GM23338 (cell line): ENCODE measurements at regions not wholly inside any gene's neighbourhood (a gene's known extent, or its start where the extent isn't known, plus 50 kb on each side); places are given as distances from the start of the nearest gene placed in this dataset.

ENCODE experiments used
- ATAC-seq: fragments of 200-7000 bp; cut with Tn5 transposase; 3 replicates; pipeline ENCODE4 v1.9.1; 2020
- DNase-seq: peaks from one replicate; pipeline ENCODE4 v3.0.0-alpha.2; 2015; ENCODE audit warnings: low spot score
- H2AFZ ChIP-seq: fragments of 200-600 bp; sonication (generic); 2 replicates; pipeline ENCODE4 v1.8.0; 2016; ENCODE audit warnings: antibody characterized with exemption, mild to moderate bottlenecking, moderate library complexity
- H3F3A ChIP-seq: fragments of 200-600 bp; sonication (generic); replicated peaks from 2 replicates; pipeline ENCODE4 v1.8.0; 2017; ENCODE audit warnings: antibody characterized with exemption, mixed run types, low read depth
- H3K27ac ChIP-seq: fragments of 200-600 bp; sonication (generic); 2 replicates; pipeline ENCODE4 v1.6.1; 2016; ENCODE audit warnings: low read depth
- H3K27me3 ChIP-seq: fragments of 200-600 bp; sonication (generic); 2 replicates; pipeline ENCODE4 v1.8.0; 2016; ENCODE audit warnings: mild to moderate bottlenecking, mixed run types, moderate library complexity; ENCODE audit not compliant: insufficient read depth
- H3K36me3 ChIP-seq: fragments of 200-600 bp; sonication (generic); 2 replicates; pipeline ENCODE4 v1.8.0; 2016; ENCODE audit warnings: mild to moderate bottlenecking; ENCODE audit not compliant: insufficient read depth
- H3K4me1 ChIP-seq: fragments of 200-600 bp; sonication (generic); 2 replicates; pipeline ENCODE4 v1.8.0; 2016; ENCODE audit warnings: mild to moderate bottlenecking, moderate library complexity; ENCODE audit not compliant: insufficient read depth
- H3K4me2 ChIP-seq: fragments of 200-600 bp; sonication (generic); 2 replicates; pipeline ENCODE4 v1.7.1; 2017; ENCODE audit warnings: mixed run types
- H3K4me3 ChIP-seq: fragments of 200-600 bp; sonication (generic); 2 replicates; pipeline ENCODE4 v1.6.1; 2016; ENCODE audit warnings: mixed run types
- H3K79me2 ChIP-seq: fragments of 200-600 bp; sonication (generic); replicated peaks from 2 replicates; pipeline ENCODE4 v1.8.0; 2017; ENCODE audit warnings: mild to moderate bottlenecking; ENCODE audit not compliant: insufficient read depth
- H3K9me2 ChIP-seq: fragments of 200-600 bp; sonication (generic); 2 replicates; pipeline ENCODE4 v1.8.0; 2017; ENCODE audit not compliant: insufficient read depth
- H4K20me1 ChIP-seq: fragments of 200-600 bp; sonication (generic); replicated peaks from 2 replicates; pipeline ENCODE4 v1.8.0; 2017; ENCODE audit warnings: mild to moderate bottlenecking; ENCODE audit not compliant: insufficient read depth
- H3K27ac Mint-ChIP-seq: 2 replicates; pipeline ENCODE4 v1.8.0; 2020; ENCODE audit warnings: inconsistent platforms, mild to moderate bottlenecking, moderate library complexity, mixed read lengths
- H3K27me3 Mint-ChIP-seq: 3 replicates; pipeline ENCODE4 v1.8.0; 2022; ENCODE audit warnings: low read depth, mild to moderate bottlenecking, moderate library complexity, mixed read lengths, inconsistent platforms; ENCODE audit not compliant: insufficient read depth, poor library complexity
- H3K36me3 Mint-ChIP-seq: 3 replicates; pipeline ENCODE4 v1.8.0; 2021; ENCODE audit warnings: low read depth, mild to moderate bottlenecking, inconsistent platforms, moderate library complexity, mixed read lengths
- H3K4me1 Mint-ChIP-seq: 3 replicates; pipeline ENCODE4 v1.8.0; 2020; ENCODE audit warnings: mild to moderate bottlenecking, inconsistent platforms, mixed read lengths
- H3K4me3 Mint-ChIP-seq: 3 replicates; pipeline ENCODE4 v1.8.0; 2021; ENCODE audit warnings: moderate library complexity, mild to moderate bottlenecking, inconsistent platforms, mixed read lengths
- H3K9me3 Mint-ChIP-seq: 3 replicates; pipeline ENCODE4 v1.8.0; 2020; ENCODE audit warnings: moderate library complexity, mild to moderate bottlenecking, inconsistent platforms, mixed read lengths
- CREB1 ChIP-seq: fragments of 250-450 bp; sonication (Bioruptor Pico); IDR thresholded peaks from 2 replicates; pipeline ENCODE4 v1.5.0; 2020; ENCODE audit warnings: low read depth, mild to moderate bottlenecking, moderate library complexity
- EZH2 ChIP-seq: fragments of 200-600 bp; sonication (generic); IDR thresholded peaks from one replicate; pipeline ENCODE4 v1.8.0; 2017; ENCODE audit warnings: antibody characterized with exemption, mild to moderate bottlenecking, low read depth; ENCODE audit not compliant: unreplicated experiment
- EZH2phosphoT487 ChIP-seq: fragments of 200-600 bp; sonication (generic); IDR thresholded peaks from one replicate; pipeline ENCODE4 v1.8.1; 2018; ENCODE audit warnings: antibody characterized with exemption; ENCODE audit not compliant: unreplicated experiment
- NANOG ChIP-seq: IDR thresholded peaks from 2 replicates; pipeline ENCODE4 v1.6.1; 2016; ENCODE audit warnings: antibody characterized with exemption, borderline replicate concordance
- STAT1 ChIP-seq: IDR thresholded peaks from one replicate; pipeline ENCODE4 v1.6.1; 2016; ENCODE audit warnings: antibody characterized with exemption; ENCODE audit not compliant: unreplicated experiment
- TF ChIP-seq, protein P1 (sequence below): fragments of 250-450 bp; sonication (Bioruptor Pico); IDR thresholded peaks from 2 replicates; pipeline ENCODE4 v1.5.0; 2020; ENCODE audit warnings: mild to moderate bottlenecking, moderate library complexity
- TF ChIP-seq, protein P2 (sequence below), 2 experiments: fragments of 200-600 bp in 1 of 2; sonication (generic) in 1 of 2; conservative IDR thresholded peaks; 2 replicates each; pipeline versions ENCODE4 v1.5.1 to v1.6.1; 2016 to 2017; ENCODE audit warnings: antibody characterized with exemption in 2 of 2, low read depth in 2 of 2, mild to moderate bottlenecking in 2 of 2, moderate library complexity in 1 of 2
- TF ChIP-seq, protein P3 (sequence below): IDR thresholded peaks from one replicate; pipeline ENCODE4 v1.6.1; 2018; ENCODE audit warnings: antibody characterized with exemption; ENCODE audit not compliant: unreplicated experiment

DNA sequence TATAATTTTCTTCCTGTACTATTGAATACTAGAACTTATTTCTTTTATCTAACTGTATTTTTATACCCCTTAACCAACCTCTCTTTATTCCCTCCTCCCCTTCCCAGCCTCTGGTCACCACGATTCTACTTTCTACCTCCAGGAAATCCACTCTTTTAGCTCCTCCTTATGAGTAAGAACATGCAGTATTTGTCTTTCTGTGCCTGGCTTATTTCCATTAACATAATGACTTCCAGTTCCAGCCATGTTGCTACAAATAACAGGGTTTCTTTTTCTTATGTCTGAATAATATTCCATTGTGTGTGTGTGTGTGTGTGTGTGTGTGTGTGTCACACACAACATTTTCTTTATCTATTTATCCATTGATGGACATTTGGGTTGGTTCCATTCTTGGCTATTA lies 152.3 kb upstream of the OLIG3 start:
- Histone ChIP-seq H3K79me2 (no peaks in the 10 kb centered on the region), H3F3A (no peaks in the 10 kb centered on the region), H3K36me3 (no peaks in the 10 kb centered on the region), H3K27me3 (no peaks in the 10 kb centered on the region), H3K27ac (no peak overlapping the region), H3K4me1 (no peaks in the 10 kb centered on the region), H4K20me1 (no peaks in the 10 kb centered on the region), H2AFZ (no peak overlapping the region), H3K4me2 (no peak overlapping the region), H3K9me2 (peaks cover 3% of the 10 kb centered on the region; the same call in 1 of the 2 replicates), H3K4me3 (no peak overlapping the region)
- TF ChIP-seq EZH2, result no peak
- no peak for TF ChIP-seq EZH2phosphoT487
- no peak for TF ChIP-seq NANOG
- H3K9me3 Mint-ChIP-seq, result peaks cover under 1% of the 10 kb centered on the region; the same call in 2 of the 3 replicates
- no peak overlapping the region for H3K4me3 Mint-ChIP-seq
- no peak overlapping the region for H3K27ac Mint-ChIP-seq
- H3K36me3 Mint-ChIP-seq, result 0 out of 3 replicates have a peak, but pooled peaks cover under 1% of the 10 kb centered on the region
- H3K4me1 Mint-ChIP-seq, result no peaks in the 10 kb centered on the region
- no peak for DNase-seq
- no peaks in the 10 kb centered on the region for H3K27me3 Mint-ChIP-seq
- ATAC-seq, result no peak

- H3K27me3 Mint-ChIP-seq, result no peaks in the 10 kb centered on the region
- no peak overlapping the region for H3K4me3 ChIP-seq
- no peak overlapping the region for H3K27ac ChIP-seq
- peaks cover 3% of the 10 kb centered on the region; the same call in 1 of the 2 replicates for H3K9me2 ChIP-seq
- no peak overlapping the region for H3K4me3 Mint-ChIP-seq
- no peaks in the 10 kb centered on the region for H3K27me3 ChIP-seq
- no peaks in the 10 kb centered on the region; the same call in 1 of the 2 replicates for H3K36me3 ChIP-seq
- H4K20me1 ChIP-seq, result no peaks in the 10 kb centered on the region
- peaks cover 10% of the 10 kb centered on the region; the same call in 2 of the 3 replicates for H3K36me3 Mint-ChIP-seq
- H3K79me2 ChIP-seq, result no peaks in the 10 kb centered on the region
- no peaks in the 10 kb centered on the region for H3F3A ChIP-seq
- H3K27ac Mint-ChIP-seq, result no peak overlapping the region
- no peak for ATAC-seq
- H3K4me1 Mint-ChIP-seq, result no peaks in the 10 kb centered on the region
- H3K9me3 Mint-ChIP-seq, result peaks cover 11% of the 10 kb centered on the region
- peak overlapping the region; percentile 32; the same call in 1 of the 2 replicates for H2AFZ ChIP-seq
- DNase-seq, result no peak
- H3K4me2 ChIP-seq, result no peak overlapping the region
- H3K4me1 ChIP-seq, result no peaks in the 10 kb centered on the region
- TF ChIP-seq NANOG (no peak), CREB1 (CRISPR knock-in tag) (no peak), STAT1 (no peak)
- TF ChIP-seq, protein P1, sequence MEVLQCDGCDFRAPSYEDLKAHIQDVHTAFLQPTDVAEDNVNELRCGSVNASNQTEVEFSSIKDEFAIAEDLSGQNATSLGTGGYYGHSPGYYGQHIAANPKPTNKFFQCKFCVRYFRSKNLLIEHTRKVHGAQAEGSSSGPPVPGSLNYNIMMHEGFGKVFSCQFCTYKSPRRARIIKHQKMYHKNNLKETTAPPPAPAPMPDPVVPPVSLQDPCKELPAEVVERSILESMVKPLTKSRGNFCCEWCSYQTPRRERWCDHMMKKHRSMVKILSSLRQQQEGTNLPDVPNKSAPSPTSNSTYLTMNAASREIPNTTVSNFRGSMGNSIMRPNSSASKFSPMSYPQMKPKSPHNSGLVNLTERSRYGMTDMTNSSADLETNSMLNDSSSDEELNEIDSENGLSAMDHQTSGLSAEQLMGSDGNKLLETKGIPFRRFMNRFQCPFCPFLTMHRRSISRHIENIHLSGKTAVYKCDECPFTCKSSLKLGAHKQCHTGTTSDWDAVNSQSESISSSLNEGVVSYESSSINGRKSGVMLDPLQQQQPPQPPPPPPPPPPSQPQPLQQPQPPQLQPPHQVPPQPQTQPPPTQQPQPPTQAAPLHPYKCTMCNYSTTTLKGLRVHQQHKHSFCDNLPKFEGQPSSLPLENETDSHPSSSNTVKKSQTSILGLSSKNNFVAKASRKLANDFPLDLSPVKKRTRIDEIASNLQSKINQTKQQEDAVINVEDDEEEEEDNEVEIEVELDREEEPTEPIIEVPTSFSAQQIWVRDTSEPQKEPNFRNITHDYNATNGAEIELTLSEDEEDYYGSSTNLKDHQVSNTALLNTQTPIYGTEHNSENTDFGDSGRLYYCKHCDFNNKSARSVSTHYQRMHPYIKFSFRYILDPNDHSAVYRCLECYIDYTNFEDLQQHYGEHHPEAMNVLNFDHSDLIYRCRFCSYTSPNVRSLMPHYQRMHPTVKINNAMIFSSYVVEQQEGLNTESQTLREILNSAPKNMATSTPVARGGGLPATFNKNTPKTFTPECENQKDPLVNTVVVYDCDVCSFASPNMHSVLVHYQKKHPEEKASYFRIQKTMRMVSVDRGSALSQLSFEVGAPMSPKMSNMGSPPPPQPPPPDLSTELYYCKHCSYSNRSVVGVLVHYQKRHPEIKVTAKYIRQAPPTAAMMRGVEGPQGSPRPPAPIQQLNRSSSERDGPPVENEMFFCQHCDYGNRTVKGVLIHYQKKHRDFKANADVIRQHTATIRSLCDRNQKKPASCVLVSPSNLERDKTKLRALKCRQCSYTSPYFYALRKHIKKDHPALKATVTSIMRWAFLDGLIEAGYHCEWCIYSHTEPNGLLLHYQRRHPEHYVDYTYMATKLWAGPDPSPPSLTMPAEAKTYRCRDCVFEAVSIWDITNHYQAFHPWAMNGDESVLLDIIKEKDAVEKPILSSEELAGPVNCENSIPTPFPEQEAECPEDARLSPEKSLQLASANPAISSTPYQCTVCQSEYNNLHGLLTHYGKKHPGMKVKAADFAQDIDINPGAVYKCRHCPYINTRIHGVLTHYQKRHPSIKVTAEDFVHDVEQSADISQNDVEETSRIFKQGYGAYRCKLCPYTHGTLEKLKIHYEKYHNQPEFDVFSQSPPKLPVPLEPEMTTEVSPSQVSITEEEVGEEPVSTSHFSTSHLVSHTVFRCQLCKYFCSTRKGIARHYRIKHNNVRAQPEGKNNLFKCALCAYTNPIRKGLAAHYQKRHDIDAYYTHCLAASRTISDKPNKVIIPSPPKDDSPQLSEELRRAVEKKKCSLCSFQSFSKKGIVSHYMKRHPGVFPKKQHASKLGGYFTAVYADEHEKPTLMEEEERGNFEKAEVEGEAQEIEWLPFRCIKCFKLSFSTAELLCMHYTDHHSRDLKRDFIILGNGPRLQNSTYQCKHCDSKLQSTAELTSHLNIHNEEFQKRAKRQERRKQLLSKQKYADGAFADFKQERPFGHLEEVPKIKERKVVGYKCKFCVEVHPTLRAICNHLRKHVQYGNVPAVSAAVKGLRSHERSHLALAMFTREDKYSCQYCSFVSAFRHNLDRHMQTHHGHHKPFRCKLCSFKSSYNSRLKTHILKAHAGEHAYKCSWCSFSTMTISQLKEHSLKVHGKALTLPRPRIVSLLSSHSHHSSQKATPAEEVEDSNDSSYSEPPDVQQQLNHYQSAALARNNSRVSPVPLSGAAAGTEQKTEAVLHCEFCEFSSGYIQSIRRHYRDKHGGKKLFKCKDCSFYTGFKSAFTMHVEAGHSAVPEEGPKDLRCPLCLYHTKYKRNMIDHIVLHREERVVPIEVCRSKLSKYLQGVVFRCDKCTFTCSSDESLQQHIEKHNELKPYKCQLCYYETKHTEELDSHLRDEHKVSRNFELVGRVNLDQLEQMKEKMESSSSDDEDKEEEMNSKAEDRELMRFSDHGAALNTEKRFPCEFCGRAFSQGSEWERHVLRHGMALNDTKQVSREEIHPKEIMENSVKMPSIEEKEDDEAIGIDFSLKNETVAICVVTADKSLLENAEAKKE (CRISPR knock-in tag), result no peak
- TF ChIP-seq, protein P2, sequence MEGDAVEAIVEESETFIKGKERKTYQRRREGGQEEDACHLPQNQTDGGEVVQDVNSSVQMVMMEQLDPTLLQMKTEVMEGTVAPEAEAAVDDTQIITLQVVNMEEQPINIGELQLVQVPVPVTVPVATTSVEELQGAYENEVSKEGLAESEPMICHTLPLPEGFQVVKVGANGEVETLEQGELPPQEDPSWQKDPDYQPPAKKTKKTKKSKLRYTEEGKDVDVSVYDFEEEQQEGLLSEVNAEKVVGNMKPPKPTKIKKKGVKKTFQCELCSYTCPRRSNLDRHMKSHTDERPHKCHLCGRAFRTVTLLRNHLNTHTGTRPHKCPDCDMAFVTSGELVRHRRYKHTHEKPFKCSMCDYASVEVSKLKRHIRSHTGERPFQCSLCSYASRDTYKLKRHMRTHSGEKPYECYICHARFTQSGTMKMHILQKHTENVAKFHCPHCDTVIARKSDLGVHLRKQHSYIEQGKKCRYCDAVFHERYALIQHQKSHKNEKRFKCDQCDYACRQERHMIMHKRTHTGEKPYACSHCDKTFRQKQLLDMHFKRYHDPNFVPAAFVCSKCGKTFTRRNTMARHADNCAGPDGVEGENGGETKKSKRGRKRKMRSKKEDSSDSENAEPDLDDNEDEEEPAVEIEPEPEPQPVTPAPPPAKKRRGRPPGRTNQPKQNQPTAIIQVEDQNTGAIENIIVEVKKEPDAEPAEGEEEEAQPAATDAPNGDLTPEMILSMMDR (conservative IDR thresholded peaks at IDR 0.05; ENCODE audit: low read depth in 2 of 2), result no peak
- TF ChIP-seq, protein P3, sequence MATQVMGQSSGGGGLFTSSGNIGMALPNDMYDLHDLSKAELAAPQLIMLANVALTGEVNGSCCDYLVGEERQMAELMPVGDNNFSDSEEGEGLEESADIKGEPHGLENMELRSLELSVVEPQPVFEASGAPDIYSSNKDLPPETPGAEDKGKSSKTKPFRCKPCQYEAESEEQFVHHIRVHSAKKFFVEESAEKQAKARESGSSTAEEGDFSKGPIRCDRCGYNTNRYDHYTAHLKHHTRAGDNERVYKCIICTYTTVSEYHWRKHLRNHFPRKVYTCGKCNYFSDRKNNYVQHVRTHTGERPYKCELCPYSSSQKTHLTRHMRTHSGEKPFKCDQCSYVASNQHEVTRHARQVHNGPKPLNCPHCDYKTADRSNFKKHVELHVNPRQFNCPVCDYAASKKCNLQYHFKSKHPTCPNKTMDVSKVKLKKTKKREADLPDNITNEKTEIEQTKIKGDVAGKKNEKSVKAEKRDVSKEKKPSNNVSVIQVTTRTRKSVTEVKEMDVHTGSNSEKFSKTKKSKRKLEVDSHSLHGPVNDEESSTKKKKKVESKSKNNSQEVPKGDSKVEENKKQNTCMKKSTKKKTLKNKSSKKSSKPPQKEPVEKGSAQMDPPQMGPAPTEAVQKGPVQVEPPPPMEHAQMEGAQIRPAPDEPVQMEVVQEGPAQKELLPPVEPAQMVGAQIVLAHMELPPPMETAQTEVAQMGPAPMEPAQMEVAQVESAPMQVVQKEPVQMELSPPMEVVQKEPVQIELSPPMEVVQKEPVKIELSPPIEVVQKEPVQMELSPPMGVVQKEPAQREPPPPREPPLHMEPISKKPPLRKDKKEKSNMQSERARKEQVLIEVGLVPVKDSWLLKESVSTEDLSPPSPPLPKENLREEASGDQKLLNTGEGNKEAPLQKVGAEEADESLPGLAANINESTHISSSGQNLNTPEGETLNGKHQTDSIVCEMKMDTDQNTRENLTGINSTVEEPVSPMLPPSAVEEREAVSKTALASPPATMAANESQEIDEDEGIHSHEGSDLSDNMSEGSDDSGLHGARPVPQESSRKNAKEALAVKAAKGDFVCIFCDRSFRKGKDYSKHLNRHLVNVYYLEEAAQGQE, result no peak
These were observed 153.7 kb upstream of the OLIG3 start for GRCh38 chr6:137647762-137648447.
